HK-2 (cell line): ENCODE measurements at regions not wholly inside any gene's neighbourhood (a gene's known extent, or its start where the extent isn't known, plus 50 kb on each side); places are given as distances from the start of the nearest gene placed in this dataset.

ENCODE experiments used
- DNase-seq: peaks from one replicate; pipeline ENCODE4 v3.0.0-alpha.2; 2018; ENCODE audit not compliant: unreplicated experiment

GRCh38 chr6:143621876-143622605, 55.7 kb upstream of the PHACTR2 start:
- no peak for DNase-seq

- no peak for DNase-seq
Measured at GRCh38 chr6:143621159-143621873, 56.4 kb upstream of the PHACTR2 start.

- no peak for DNase-seq
Measured at GRCh38 chr6:143620447-143620846, 57.3 kb upstream of the PHACTR2 start.

GRCh38 chr6:143619824-143620401, 57.9 kb upstream of the PHACTR2 start:
- no peak for DNase-seq

GRCh38 chr6:143616741-143617140, 61.0 kb upstream of the PHACTR2 start:
- DNase-seq: no peak

GRCh38 chr6:143615785-143616184, 62.0 kb upstream of the PHACTR2 start:
- DNase-seq: no peak

GRCh38 chr6:143614235-143614634, 63.5 kb upstream of the PHACTR2 start:
- DNase-seq: no peak

GRCh38 chr6:143613749-143614148, 64.0 kb upstream of the PHACTR2 start:
- DNase-seq: no peak

GRCh38 chr6:143612186-143612585, 65.6 kb upstream of the PHACTR2 start:
- DNase-seq: no peak

GRCh38 chr6:143611580-143611979, 66.2 kb upstream of the PHACTR2 start:
- no peak for DNase-seq

GRCh38 chr6:143609972-143610371, 67.8 kb upstream of the PHACTR2 start:
- no peak for DNase-seq

GRCh38 chr6:143609501-143609900, 68.3 kb upstream of the PHACTR2 start:
- DNase-seq: no peak

GRCh38 chr6:143608906-143609305, 68.9 kb upstream of the PHACTR2 start:
- no peak for DNase-seq

GRCh38 chr6:143607974-143608373, 69.8 kb upstream of the PHACTR2 start:
- DNase-seq: no peak

GRCh38 chr6:143607168-143607567, 70.6 kb upstream of the PHACTR2 start:
- no peak for DNase-seq

- DNase-seq: no peak
Measured at GRCh38 chr6:143605906-143606521, 71.8 kb upstream of the PHACTR2 start.

GRCh38 chr6:143603455-143603854, 74.3 kb upstream of the PHACTR2 start:
- DNase-seq: no peak

- no peak for DNase-seq
Measured at GRCh38 chr6:143601504-143601903, 76.3 kb upstream of the PHACTR2 start.

GRCh38 chr6:143600821-143601220, 76.9 kb upstream of the PHACTR2 start:
- DNase-seq: no peak

GRCh38 chr6:143598466-143599080, 79.2 kb upstream of the PHACTR2 start:
- no peak for DNase-seq

- no peak for DNase-seq
Measured at GRCh38 chr6:143596866-143597265, 80.9 kb upstream of the PHACTR2 start.
